Kasumi-1 (cell line): ENCODE measurements at regions not wholly inside any gene's neighbourhood (a gene's known extent, or its start where the extent isn't known, plus 50 kb on each side); places are given as distances from the start of the nearest gene placed in this dataset.

Source experiments
- DNase-seq, 2 experiments: peaks; one replicate each; lab custom pipeline; 2025; lab: John Stamatoyannopoulos, UW

GRCh38 chr6:148291876-148292275, 50.8 kb upstream of the SASH1 start:
- DNase-seq, result no peak
